HCT116 (cell line): ENCODE measurements at regions not wholly inside any gene's neighbourhood (a gene's known extent, or its start where the extent isn't known, plus 50 kb on each side); places are given as distances from the start of the nearest gene placed in this dataset.

Experiments
- ATAC-seq: fragments of 200-7000 bp; cut with Tn5 transposase; 2 replicates; pipeline ENCODE4 v1.9.1; 2020; ENCODE audit warnings: mild to moderate bottlenecking, moderate library complexity
- BruUV-seq: library from RNA; stranded (reverse); fragments of 400-500 nt; replicated peaks from 2 replicates; lab custom pipeline; 2021; lab: Mats Ljungman, UMichigan
- CTCF ChIA-PET: fragments of 300-600 bp; sonication (Branson Sonifier 250); formaldehyde crosslinking; loops from one replicate; lab custom pipeline; 2021; ENCODE audit warnings: antibody characterized with exemption; lab: Charles Lee
- POLR2A ChIA-PET: fragments of 300-600, 350-600 bp; sonication (Branson Sonifier 250); formaldehyde crosslinking; loops from one replicate; lab custom pipeline; 2021; ENCODE audit warnings: antibody characterized with exemption; lab: Charles Lee
- RAD21 ChIA-PET, 2 experiments: fragments of 300-600 bp; sonication (Branson Sonifier 250); formaldehyde crosslinking; loops; one replicate each; lab custom pipeline; 2023; ENCODE audit warnings: low total read pairs in 2 of 2; ENCODE audit not compliant: uncharacterized antibody in 2 of 2, unreplicated experiment in 2 of 2, low non-redundant PET in 1 of 2; lab: Charles Lee
- DNase-seq: peaks from one replicate; pipeline ENCODE4 v3.0.0-alpha.2; 2010; ENCODE audit warnings: low read depth, low spot score
- H2AFZ ChIP-seq: fragments of 200-600 bp; shearing (Covaris generic), sonication (generic); 2 replicates; pipeline ENCODE4 v1.6.1; 2017; ENCODE audit warnings: low read depth, mixed run types, mixed read lengths, antibody characterized with exemption, low read length; ENCODE audit not compliant: poor library complexity, severe bottlenecking
- H3K27ac ChIP-seq: 2 replicates; pipeline ENCODE4 v1.5.1; 2012; ENCODE audit warnings: low read depth, low read length
- H3K27me3 ChIP-seq: fragments of 200-600 bp; sonication (generic); 2 replicates; pipeline ENCODE4 v1.6.1; 2016; ENCODE audit warnings: mixed run types, low read length, mixed read lengths; ENCODE audit not compliant: insufficient read depth
- H3K36me3 ChIP-seq, 2 experiments: fragments of 200-500 bp in 1 of 2; fragments of 200-600 bp in 1 of 2; sonication (Bioruptor generic) in 1 of 2; sonication (generic) in 1 of 2; 2 replicates each; pipeline versions ENCODE4 v1.5.1 to v1.6.1; 2014 to 2016; ENCODE audit warnings: low read length in 2 of 2, inconsistent platforms in 1 of 2, mixed read lengths in 1 of 2, mixed run types in 1 of 2; ENCODE audit not compliant: insufficient read depth in 2 of 2, control insufficient read depth in 1 of 2
- H3K4me1 ChIP-seq, 2 experiments: fragments of 200-600 bp in 1 of 2; sonication (generic) in 1 of 2; 2 replicates each; pipeline versions ENCODE4 v1.5.1 to v1.6.1; 2012 to 2017; ENCODE audit warnings: low read length in 2 of 2, inconsistent platforms in 1 of 2, mild to moderate bottlenecking in 1 of 2, mixed read lengths in 1 of 2, mixed run types in 1 of 2, moderate library complexity in 1 of 2; ENCODE audit not compliant: insufficient read depth in 2 of 2, control insufficient read depth in 1 of 2
- H3K4me2 ChIP-seq: fragments of 200-600 bp; sonication (generic); 2 replicates; pipeline ENCODE4 v1.6.1; 2017; ENCODE audit warnings: mixed run types, low read length, mixed read lengths
- H3K4me3 ChIP-seq, 2 experiments: fragments of 200-600 bp in 1 of 2; sonication (generic) in 1 of 2; replicated peaks in 1 of 2; 2 replicates each; pipeline ENCODE4 v1.5.1; 2011 to 2016; ENCODE audit warnings: low read length in 2 of 2, control low read depth in 1 of 2, low read depth in 1 of 2, mild to moderate bottlenecking in 1 of 2, mixed read lengths in 1 of 2, mixed run types in 1 of 2
- H3K79me2 ChIP-seq: fragments of 200-600 bp; sonication (generic); 2 replicates; pipeline ENCODE4 v1.6.1; 2017; ENCODE audit warnings: mild to moderate bottlenecking, mixed run types, low read length, moderate library complexity, mixed read lengths; ENCODE audit not compliant: insufficient read depth
- H3K9ac ChIP-seq: fragments of 200-600 bp; sonication (generic); 2 replicates; pipeline ENCODE4 v1.6.1; 2016; ENCODE audit warnings: low read length, mixed read lengths
- H3K9me2 ChIP-seq: fragments of 200-600 bp; sonication (generic), shearing (Covaris generic); 2 replicates; pipeline ENCODE4 v1.6.1; 2017; ENCODE audit warnings: mixed run types, mild to moderate bottlenecking, moderate library complexity; ENCODE audit not compliant: insufficient read depth
- H3K9me3 ChIP-seq, 2 experiments: fragments of 200-500 bp in 1 of 2; fragments of 200-600 bp in 1 of 2; sonication (Bioruptor generic) in 1 of 2; sonication (generic) in 1 of 2; 2 replicates each; pipeline ENCODE4 v1.6.1; 2014 to 2017; ENCODE audit warnings: low read length in 2 of 2, mixed read lengths in 2 of 2, inconsistent platforms in 1 of 2, low read depth in 1 of 2, mild to moderate bottlenecking in 1 of 2, mixed run types in 1 of 2, moderate library complexity in 1 of 2; ENCODE audit not compliant: control insufficient read depth in 1 of 2, insufficient read depth in 1 of 2
- H4K20me1 ChIP-seq: fragments of 200-600 bp; sonication (generic), shearing (Covaris generic); 2 replicates; pipeline ENCODE4 v1.6.1; 2017; ENCODE audit warnings: mixed run types, mild to moderate bottlenecking, moderate library complexity; ENCODE audit not compliant: insufficient read depth
- EGR1 ChIP-seq: IDR thresholded peaks from 2 replicates; pipeline ENCODE4 v1.6.1; 2012; ENCODE audit warnings: low read depth
- ELF1 ChIP-seq: IDR thresholded peaks from 2 replicates; pipeline ENCODE4 v1.6.1; 2012; ENCODE audit warnings: low read depth, borderline replicate concordance
- FOSL1 ChIP-seq: IDR thresholded peaks from 2 replicates; pipeline ENCODE4 v1.6.1; 2012; ENCODE audit warnings: low read depth
- JUND ChIP-seq: IDR thresholded peaks from 2 replicates; pipeline ENCODE4 v1.6.1; 2012
- POLR2AphosphoS5 ChIP-seq: IDR thresholded peaks from 2 replicates; pipeline ENCODE4 v1.6.1; 2011; ENCODE audit warnings: mild to moderate bottlenecking, low read depth, low read length, moderate library complexity
- RAD21 ChIP-seq: IDR thresholded peaks from 2 replicates; pipeline ENCODE4 v1.6.1; 2012; ENCODE audit warnings: low read depth, mild to moderate bottlenecking
- SP1 ChIP-seq: IDR thresholded peaks from 2 replicates; pipeline ENCODE4 v1.6.1; 2012; ENCODE audit warnings: low read depth
- YY1 ChIP-seq: IDR thresholded peaks from 2 replicates; pipeline ENCODE4 v1.6.1; 2011; ENCODE audit warnings: low read length, low read depth, moderate library complexity, mild to moderate bottlenecking; ENCODE audit not compliant: insufficient replicate concordance; ENCODE audit errors: extremely low read depth
- ZBTB33 ChIP-seq: IDR thresholded peaks from 2 replicates; pipeline ENCODE4 v1.6.1; 2011; ENCODE audit warnings: mild to moderate bottlenecking, low read length, moderate library complexity; ENCODE audit not compliant: insufficient replicate concordance; ENCODE audit errors: extremely low read depth
- intact Hi-C: fragments of 100-400 bp; cut with micrococcal nuclease; formaldehyde crosslinking; loops from 2 replicates; pipeline ENCODE4 v1.10.0; 2022

GRCh38 chr5:165201369-165201768 lies 1696.0 kb downstream of the MAT2B start:
- CTCF ChIA-PET: no interaction called here

More at GRCh38 chr5:165201369-165201768, 1696.0 kb downstream of the MAT2B start:
- ATAC-seq (no peak), DNase-seq (no peak)
- Histone ChIP-seq H3K4me2 (no peak overlapping the region), H3K27ac (no peak overlapping the region), H3K9ac (no peak overlapping the region), H3K9me3 (peaks cover 7 to 21% of the 10 kb centered on the region in 2 experiments; a peak in 3 of 4 replicates), H3K9me2 (no peaks in the 10 kb centered on the region), H3K4me3 (no peak overlapping the region), H3K27me3 (no peaks in the 10 kb centered on the region), H3K79me2 (no peaks in the 10 kb centered on the region), H3K4me1 (no peaks in the 10 kb centered on the region), H3K36me3 (no peaks in the 10 kb centered on the region), H2AFZ (no peak overlapping the region), H4K20me1 (no peaks in the 10 kb centered on the region)
- ChIA-PET POLR2A (no interaction called here), RAD21 (no interaction called here)
- intact Hi-C loops: no loop called here
- TF ChIP-seq JUND (no peak), RAD21 (no peak), ZBTB33 (no peak), YY1 (no peak), SP1 (no peak), POLR2AphosphoS5 (no peak), EGR1 (no peak), FOSL1 (no peak), ELF1 (no peak)
- no TSS peak for BruUV-seq
